Activated CD4-positive, alpha-beta memory T cell treated with anti-CD3 and anti-CD28 coated beads, Interleukin-2, amount 10 ng/mL, durations not matched to agents 7 days and 5 days (primary cell): ENCODE measurements at regions not wholly inside any gene's neighbourhood (a gene's known extent, or its start where the extent isn't known, plus 50 kb on each side); places are given as distances from the start of the nearest gene placed in this dataset.
"Not testable (repeated sequence)": the region's sequence is repeated elsewhere in the genome, so short reads cannot be mapped to it uniquely, and the experiment has no call there.

ENCODE experiments used
- CTCF ChIA-PET: fragments of 350-600 bp; sonication (Branson Sonifier 250); formaldehyde crosslinking; loops from one replicate; lab custom pipeline; 2021; ENCODE audit warnings: antibody characterized with exemption, inconsistent platforms; lab: Charles Lee
- POLR2A ChIA-PET: fragments of 350-600 bp; sonication (Branson Sonifier 250); formaldehyde crosslinking; loops from one replicate; lab custom pipeline; 2021; ENCODE audit warnings: antibody characterized with exemption; lab: Charles Lee
- DNase-seq: peaks from one replicate; pipeline ENCODE4 v3.0.0-alpha.2; 2020
- H3K27ac Mint-ChIP-seq: one replicate; pipeline ENCODE4 v1.8.0; 2021; ENCODE audit warnings: mild to moderate bottlenecking, mixed read lengths
- H3K27me3 Mint-ChIP-seq: one replicate; pipeline ENCODE4 v1.8.0; 2021; ENCODE audit warnings: mixed read lengths
- H3K36me3 Mint-ChIP-seq: one replicate; pipeline ENCODE4 v1.8.0; 2021; ENCODE audit warnings: low read depth, mixed read lengths
- H3K4me1 Mint-ChIP-seq: one replicate; pipeline ENCODE4 v1.8.0; 2021; ENCODE audit warnings: mixed read lengths
- H3K4me3 Mint-ChIP-seq: one replicate; pipeline ENCODE4 v1.8.0; 2021; ENCODE audit warnings: mild to moderate bottlenecking, mixed read lengths
- H3K9me3 Mint-ChIP-seq: one replicate; pipeline ENCODE4 v1.8.0; 2021; ENCODE audit warnings: mixed read lengths

DNA sequence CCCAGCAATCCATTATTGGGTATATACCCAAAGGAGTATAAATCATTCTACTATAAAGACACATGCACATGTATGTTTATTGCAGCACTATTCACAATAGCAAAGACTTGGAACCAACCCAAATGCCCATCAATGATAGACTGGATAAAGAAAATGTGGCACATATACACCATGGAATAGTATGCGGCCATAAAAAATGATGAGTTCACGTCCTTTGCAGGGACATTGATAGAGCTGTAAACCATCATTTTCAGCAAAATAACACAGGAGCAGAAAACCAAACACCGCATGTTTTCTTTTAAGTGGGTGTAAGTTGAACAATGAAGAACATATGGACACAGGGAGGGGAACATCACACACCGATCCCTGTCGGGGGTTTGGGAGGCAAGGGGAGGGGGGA is 56.7 kb downstream of the PALS2 start:
- H3K4me1 Mint-ChIP-seq, H3K4me3 Mint-ChIP-seq, H3K27ac Mint-ChIP-seq, DNase-seq, H3K27me3 Mint-ChIP-seq, CTCF ChIA-PET: not testable (repeated sequence)
- Mint-ChIP-seq H3K36me3 (peaks cover 11% of the 10 kb centered on the region), H3K9me3 (peaks cover 10% of the 10 kb centered on the region)
- POLR2A ChIA-PET: interaction anchor here (0.6 kb wide), 1 partner anchor 490 kb away, joined by 3 read pairs; no protein-coding TSS in a partner anchor

DNA sequence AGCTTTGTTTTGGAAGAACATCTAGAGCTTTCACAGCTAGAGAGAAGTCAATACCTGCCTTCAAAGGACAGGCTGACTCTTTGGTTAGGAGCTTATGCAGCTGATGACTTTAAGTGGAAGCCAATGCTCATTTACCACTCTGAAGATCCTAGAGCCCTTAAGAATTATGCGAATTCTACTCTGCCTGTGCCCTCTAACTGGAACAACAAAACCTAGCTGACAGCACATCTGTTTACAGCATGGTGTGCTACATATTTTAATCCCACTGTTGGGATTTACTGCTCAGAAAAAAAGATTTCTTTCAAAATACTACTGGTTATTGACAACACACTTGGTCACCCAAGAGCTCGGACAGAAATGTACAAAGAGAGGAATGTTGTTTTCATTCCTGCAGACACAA is 57.3 kb downstream of the PALS2 start:
- Mint-ChIP-seq H3K27ac (no peak overlapping the region), H3K4me1 (no peaks in the 10 kb centered on the region), H3K4me3 (no peak overlapping the region), H3K36me3 (peaks cover 9% of the 10 kb centered on the region), H3K9me3 (peaks cover 10% of the 10 kb centered on the region), H3K27me3 (no peaks in the 10 kb centered on the region)
- DNase-seq: no peak
- POLR2A ChIA-PET: no interaction called here
- CTCF ChIA-PET: interaction anchor here (0.8 kb wide), 1 partner anchor 9 kb away, joined by 3 read pairs; no protein-coding TSS in a partner anchor

DNA sequence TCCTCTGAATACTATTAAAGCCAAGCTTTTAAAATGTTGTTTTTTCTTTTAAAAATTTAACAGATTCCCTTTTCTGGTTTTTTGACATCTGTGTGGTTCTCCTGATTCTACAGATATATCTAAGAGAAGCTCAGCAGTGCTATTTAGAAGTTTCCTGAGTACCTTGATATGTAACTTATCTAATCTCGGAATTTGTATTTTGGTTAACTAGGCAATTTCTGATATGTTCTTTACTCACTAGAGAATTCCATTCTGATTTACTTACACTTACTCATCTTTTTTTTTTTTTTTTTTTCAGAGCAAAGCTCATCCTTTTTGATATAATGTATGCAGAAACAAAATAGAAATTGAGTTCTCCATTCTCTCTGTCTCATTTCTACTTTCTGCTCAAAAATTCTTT is 63.8 kb downstream of the PALS2 start:
- DNase-seq: no peak
- H3K4me3 Mint-ChIP-seq: no peak overlapping the region
- H3K36me3 Mint-ChIP-seq: no peaks in the 10 kb centered on the region
- no peak overlapping the region for H3K27ac Mint-ChIP-seq
- no peaks in the 10 kb centered on the region for H3K9me3 Mint-ChIP-seq
- no peaks in the 10 kb centered on the region for H3K27me3 Mint-ChIP-seq
- no peaks in the 10 kb centered on the region for H3K4me1 Mint-ChIP-seq
- POLR2A ChIA-PET: interaction anchor here (1.4 kb wide), 1 partner anchor 43 kb away, joined by 3 read pairs; no protein-coding TSS in a partner anchor
- CTCF ChIA-PET: no interaction called here

DNA sequence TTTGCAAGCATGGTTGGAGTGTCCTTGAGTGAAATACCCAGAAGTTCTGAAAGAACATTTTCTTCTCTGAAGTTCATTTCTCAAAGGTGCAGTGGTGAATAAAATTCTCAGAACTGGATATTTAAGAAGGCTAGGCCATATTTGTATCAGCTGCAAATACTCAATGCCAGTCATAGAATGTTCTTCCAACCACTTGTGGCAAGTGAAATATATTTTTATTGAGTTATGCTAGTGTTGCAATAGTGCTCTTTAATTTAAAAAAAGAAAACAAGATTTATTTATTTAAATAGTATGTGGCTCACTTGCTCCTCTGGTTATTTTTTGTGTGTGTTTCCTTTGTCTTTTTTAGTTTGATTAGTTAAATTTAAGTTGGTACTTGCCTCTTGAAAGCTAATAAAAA is 64.5 kb downstream of the PALS2 start:
- no peaks in the 10 kb centered on the region for H3K9me3 Mint-ChIP-seq
- no peaks in the 10 kb centered on the region for H3K36me3 Mint-ChIP-seq
- H3K4me3 Mint-ChIP-seq: no peak overlapping the region
- no peak overlapping the region for H3K27ac Mint-ChIP-seq
- DNase-seq: no peak
- H3K27me3 Mint-ChIP-seq: no peaks in the 10 kb centered on the region
- ChIA-PET POLR2A (interaction anchor here (1.0 to 1.4 kb wide), 2 partner anchors 44 to 55 kb away, joined by 3 read pairs; no protein-coding TSS in a partner anchor), CTCF (no interaction called here)
- no peaks in the 10 kb centered on the region for H3K4me1 Mint-ChIP-seq

DNA sequence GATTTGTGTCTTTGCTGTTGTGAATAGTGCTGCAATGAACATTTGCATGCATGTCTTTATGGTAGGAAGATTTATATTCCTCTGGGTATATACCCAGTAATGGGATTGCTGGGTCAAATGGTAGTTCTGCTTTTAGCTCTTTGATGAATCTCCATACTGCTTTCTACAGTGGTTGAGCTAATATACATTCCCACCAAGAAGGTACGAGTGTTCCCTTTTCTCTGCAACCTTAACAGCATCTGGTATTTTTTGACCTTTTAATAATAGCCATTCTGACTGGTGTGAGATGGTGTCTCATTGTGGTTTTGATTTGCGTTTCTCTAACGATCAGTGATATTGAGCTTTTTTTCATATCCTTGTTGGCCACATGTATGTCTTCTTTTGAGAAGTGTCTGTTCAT is 71.3 kb downstream of the PALS2 start:
- CTCF ChIA-PET: not testable (repeated sequence)

More for the DNA sequence above, 71.3 kb downstream of the PALS2 start:
- H3K4me1 Mint-ChIP-seq, H3K27ac Mint-ChIP-seq, H3K4me3 Mint-ChIP-seq, POLR2A ChIA-PET, H3K36me3 Mint-ChIP-seq, H3K9me3 Mint-ChIP-seq, H3K27me3 Mint-ChIP-seq, DNase-seq: not testable (repeated sequence)
